ENCODE measurements at regions not wholly inside any gene's neighbourhood (a gene's known extent, or its start where the extent isn't known, plus 50 kb on each side); places are given as distances from the start of the nearest gene placed in this dataset.

GRCh38 chr5:122653087-122654017, 121.5 kb upstream of the SNX2 start:
- CTCF ChIA-PET = no interaction called here
- no TSS peak for BruUV-seq (replicated peaks)
- no peak overlapping the region for H2AFZ ChIP-seq (ENCODE audit: low read depth, low read length, poor library complexity, severe bottlenecking)
- no peaks in the 10 kb centered on the region for H3K79me2 ChIP-seq (ENCODE audit: insufficient read depth, low read length)
- no peak overlapping the region for H3K4me3 ChIP-seq (replicated peaks in 1 of 2; ENCODE audit: low read depth in 1 of 2, low read length in 2 of 2)
- H3K27ac ChIP-seq (ENCODE audit: low read depth, low read length) = no peak overlapping the region
- ATAC-seq (no peak), DNase-seq (ENCODE audit: low read depth, low spot score) (no peak)
- H3K4me2 ChIP-seq (ENCODE audit: low read length) = no peak overlapping the region
- no peak overlapping the region for H3K9ac ChIP-seq (ENCODE audit: low read length)
- RAD21 ChIA-PET (ENCODE audit: low non-redundant PET in 1 of 2, low total read pairs in 2 of 2, uncharacterized antibody in 2 of 2, unreplicated experiment in 2 of 2) = no interaction called here
- H3K9me2 ChIP-seq (ENCODE audit: insufficient read depth) = no peaks in the 10 kb centered on the region
- H4K20me1 ChIP-seq (ENCODE audit: insufficient read depth) = no peaks in the 10 kb centered on the region
- H3K27me3 ChIP-seq (ENCODE audit: insufficient read depth, low read length) = no peaks in the 10 kb centered on the region
- H3K9me3 ChIP-seq (ENCODE audit: control insufficient read depth in 1 of 2, insufficient read depth in 1 of 2, low read depth in 1 of 2, low read length in 2 of 2) = no peaks in the 10 kb centered on the region
- TF ChIP-seq JUND (IDR thresholded peaks at IDR 0.05) (no peak), ZFX (IDR thresholded peaks at IDR 0.05) (no peak), REST (IDR thresholded peaks at IDR 0.05; ENCODE audit: low read depth) (no peak), CEBPB (IDR thresholded peaks at IDR 0.05; ENCODE audit: low read depth) (no peak), EGR1 (IDR thresholded peaks at IDR 0.05; ENCODE audit: low read depth) (no peak), FOSL1 (IDR thresholded peaks at IDR 0.05; ENCODE audit: low read depth) (no peak), ZNF274 (IDR thresholded peaks at IDR 0.05; ENCODE audit: low read depth, low read length) (no peak), SIN3A (IDR thresholded peaks at IDR 0.05; ENCODE audit: low read depth) (no peak), ELF1 (IDR thresholded peaks at IDR 0.05; ENCODE audit: borderline replicate concordance, low read depth) (no peak)
- POLR2A ChIA-PET = interaction anchor here (1.4 kb wide), 1 partner anchor 13 kb away, joined by 3 read pairs; no protein-coding TSS in a partner anchor
- intact Hi-C loops (cut with micrococcal nuclease) = no loop called here
- H3K36me3 ChIP-seq (ENCODE audit: control insufficient read depth in 1 of 2, insufficient read depth in 2 of 2, low read length in 2 of 2) = no peaks in the 10 kb centered on the region
- peaks cover 0 to 6% of the 10 kb centered on the region in 2 experiments; a peak in 1 of 4 replicates for H3K4me1 ChIP-seq (ENCODE audit: control insufficient read depth in 1 of 2, insufficient read depth in 2 of 2, low read length in 2 of 2)
